NB4 (cell line): ENCODE measurements at regions not wholly inside any gene's neighbourhood (a gene's known extent, or its start where the extent isn't known, plus 50 kb on each side); places are given as distances from the start of the nearest gene placed in this dataset.

ENCODE experiments used
- DNase-seq: peaks from one replicate; pipeline ENCODE4 v3.0.0; 2010; ENCODE audit warnings: low read depth
- H3K4me3 ChIP-seq: one replicate; pipeline ENCODE4 v1.5.1; 2011; ENCODE audit warnings: mild to moderate bottlenecking, low read depth, low read length, moderate library complexity
- CTCF ChIP-seq: IDR thresholded peaks from one replicate; pipeline ENCODE4 v1.5.1; 2012; ENCODE audit warnings: low read depth, low read length
- MAX ChIP-seq: IDR thresholded peaks from 2 replicates; pipeline ENCODE4 v1.6.1; 2011; ENCODE audit warnings: low read depth, low read length
- MYC ChIP-seq: IDR thresholded peaks from 2 replicates; pipeline ENCODE4 v1.6.1; 2011; ENCODE audit warnings: low read depth, low read length
- POLR2A ChIP-seq: IDR thresholded peaks from 2 replicates; pipeline ENCODE4 v1.6.1; 2011; ENCODE audit warnings: mild to moderate bottlenecking; ENCODE audit not compliant: insufficient read length; ENCODE audit errors: extremely low read depth

- H3K4me3 ChIP-seq = no peak overlapping the region
- no peak for TF ChIP-seq MAX
- TF ChIP-seq POLR2A = no peak
- TF ChIP-seq CTCF = no peak
- no peak for TF ChIP-seq MYC
- DNase-seq = no peak
Observed at GRCh38 chr6:133644892-133645619, 243.9 kb upstream of the TCF21 start.

GRCh38 chr6:133645966-133646740 lies 242.8 kb upstream of the TCF21 start:
- no peak overlapping the region for H3K4me3 ChIP-seq
- TF ChIP-seq MYC (no peak), CTCF (no peak), MAX (no peak), POLR2A (no peak)
- no peak for DNase-seq

GRCh38 chr6:133648581-133648980 lies 240.3 kb upstream of the TCF21 start:
- no peak for TF ChIP-seq POLR2A
- no peak for TF ChIP-seq CTCF
- TF ChIP-seq MAX = no peak
- TF ChIP-seq MYC = no peak
- DNase-seq = no peak

GRCh38 chr6:133671376-133671775 lies 217.5 kb upstream of the TCF21 start:
- TF ChIP-seq POLR2A (no peak), MYC (no peak), MAX (no peak), CTCF (no peak)
- H3K4me3 ChIP-seq = no peak overlapping the region
- DNase-seq = no peak

More at GRCh38 chr6:133648581-133648980, 240.3 kb upstream of the TCF21 start:
- no peak overlapping the region for H3K4me3 ChIP-seq

GRCh38 chr6:133673056-133673455 lies 215.9 kb upstream of the TCF21 start:
- no peak overlapping the region for H3K4me3 ChIP-seq
- no peak for DNase-seq
- TF ChIP-seq MYC (no peak), POLR2A (no peak), MAX (no peak), CTCF (no peak)
